Parathyroid adenoma (tissue), 2 donors: ENCODE measurements at regions not wholly inside any gene's neighbourhood (a gene's known extent, or its start where the extent isn't known, plus 50 kb on each side); places are given as distances from the start of the nearest gene placed in this dataset.
A peak's percentile ranks its signal among the peaks of the same experiment; 100 is the strongest.

Source experiments
- H2AFZ ChIP-seq: fragments of 300-600 bp; sonication (generic); one replicate; pipeline ENCODE4 v1.7.0; 2017; ENCODE audit warnings: antibody characterized with exemption, mild to moderate bottlenecking
- H3K27ac ChIP-seq: fragments of 300-600 bp; sonication (generic); one replicate; pipeline ENCODE4 v1.7.0; 2017
- H3K27me3 ChIP-seq: fragments of 300-600 bp; sonication (generic); one replicate; pipeline ENCODE4 v1.7.0; 2017; ENCODE audit warnings: low read length; ENCODE audit not compliant: control insufficient read depth, insufficient read depth
- H3K36me3 ChIP-seq: fragments of 300-600 bp; sonication (generic); one replicate; pipeline ENCODE4 v1.7.0; 2017; ENCODE audit warnings: low read length; ENCODE audit not compliant: control insufficient read depth, insufficient read depth
- H3K4me1 ChIP-seq: fragments of 300-600 bp; sonication (generic); one replicate; pipeline ENCODE4 v1.7.0; 2017; ENCODE audit warnings: control low read depth
- H3K4me2 ChIP-seq: fragments of 300-600 bp; sonication (generic); one replicate; pipeline ENCODE4 v1.7.0; 2017; ENCODE audit warnings: low read length
- H3K4me3 ChIP-seq: fragments of 300-600 bp; sonication (generic); one replicate; pipeline ENCODE4 v1.7.0; 2017; ENCODE audit warnings: low read depth, low read length
- H3K79me2 ChIP-seq: fragments of 300-600 bp; sonication (generic); one replicate; pipeline ENCODE4 v1.7.0; 2017; ENCODE audit warnings: control low read depth
- H3K9ac ChIP-seq: fragments of 300-600 bp; sonication (generic); one replicate; pipeline ENCODE4 v1.7.0; 2017; ENCODE audit warnings: mild to moderate bottlenecking
- H3K9me3 ChIP-seq: fragments of 300-600 bp; sonication (generic); one replicate; pipeline ENCODE4 v1.7.0; 2017; ENCODE audit warnings: low read length; ENCODE audit not compliant: control insufficient read depth
- CTCF ChIP-seq: fragments of 300-600 bp; sonication (generic); IDR thresholded peaks from one replicate; pipeline ENCODE4 v1.7.0; 2017; ENCODE audit warnings: antibody characterized with exemption, mild to moderate bottlenecking
- donor health status: primary hyperparathyroidism.

- TF ChIP-seq CTCF, result no peak
- Histone ChIP-seq H3K79me2 (no peaks in the 10 kb centered on the region), H3K4me1 (no peaks in the 10 kb centered on the region), H3K27me3 (no peaks in the 10 kb centered on the region), H3K9ac (no peak overlapping the region), H3K9me3 (no peaks in the 10 kb centered on the region), H3K4me3 (no peak overlapping the region), H3K4me2 (peak overlapping the region; percentile 3), H3K27ac (no peak overlapping the region), H3K36me3 (no peaks in the 10 kb centered on the region), H2AFZ (peak overlapping the region; percentile 62)
These were observed 53.8 kb upstream of the HGFAC start for GRCh38 chr4:3387943-3388361.

GRCh38 chr4:3388471-3389232 is 53.1 kb upstream of the HGFAC start:
- no peaks in the 10 kb centered on the region for H3K9me3 ChIP-seq
- H3K4me3 ChIP-seq, result no peak overlapping the region
- peak overlapping the region; percentile 42 for H3K27ac ChIP-seq
- TF ChIP-seq CTCF, result no peak
- H3K36me3 ChIP-seq, result no peaks in the 10 kb centered on the region
- H2AFZ ChIP-seq, result peak overlapping the region; percentile 62
- no peaks in the 10 kb centered on the region for H3K27me3 ChIP-seq
- no peaks in the 10 kb centered on the region for H3K79me2 ChIP-seq
- peak overlapping the region; percentile 3 for H3K4me2 ChIP-seq
- no peak overlapping the region for H3K9ac ChIP-seq
- H3K4me1 ChIP-seq, result no peaks in the 10 kb centered on the region

- Histone ChIP-seq H3K36me3 (no peaks in the 10 kb centered on the region), H3K79me2 (no peaks in the 10 kb centered on the region), H3K4me3 (no peak overlapping the region), H3K4me2 (no peak overlapping the region), H3K9me3 (no peaks in the 10 kb centered on the region), H3K9ac (no peak overlapping the region), H3K27me3 (no peaks in the 10 kb centered on the region), H3K4me1 (no peaks in the 10 kb centered on the region), H2AFZ (no peak overlapping the region), H3K27ac (peak overlapping the region; percentile 42)
- TF ChIP-seq CTCF, result no peak
These were observed 52.2 kb upstream of the HGFAC start for GRCh38 chr4:3389233-3390215.

- Histone ChIP-seq H3K27ac (no peak overlapping the region), H3K4me2 (no peak overlapping the region), H3K9me3 (no peaks in the 10 kb centered on the region), H3K4me1 (no peaks in the 10 kb centered on the region), H3K27me3 (no peaks in the 10 kb centered on the region), H3K79me2 (no peaks in the 10 kb centered on the region), H3K4me3 (no peak overlapping the region), H3K36me3 (no peaks in the 10 kb centered on the region), H2AFZ (no peak overlapping the region), H3K9ac (no peak overlapping the region)
- no peak for TF ChIP-seq CTCF
These were observed 51.4 kb upstream of the HGFAC start for GRCh38 chr4:3390288-3390811.
